Left ventricle myocardium inferior (tissue), 1 donor: ENCODE measurements at regions not wholly inside any gene's neighbourhood (a gene's known extent, or its start where the extent isn't known, plus 50 kb on each side); places are given as distances from the start of the nearest gene placed in this dataset.

Experiments
- DNase-seq: peaks from one replicate; pipeline ENCODE4 v3.0.0-alpha.2; 2020
- H3K27ac ChIP-seq: fragments of 200-600 bp; replicated peaks from 2 replicates; pipeline ENCODE4 v1.8.0; 2021
- H3K27me3 ChIP-seq: fragments of 200-600 bp; 2 replicates; pipeline ENCODE4 v1.8.0; 2021; ENCODE audit warnings: low read depth
- H3K36me3 ChIP-seq: fragments of 200-600 bp; 2 replicates; pipeline ENCODE4 v1.8.0; 2021
- H3K4me1 ChIP-seq: fragments of 200-600 bp; 2 replicates; pipeline ENCODE4 v1.8.0; 2021
- H3K4me3 ChIP-seq: fragments of 200-600 bp; 2 replicates; pipeline ENCODE4 v1.8.0; 2021; ENCODE audit warnings: mild to moderate bottlenecking, moderate library complexity
- H3K9me3 ChIP-seq: fragments of 200-600 bp; replicated peaks from 2 replicates; pipeline ENCODE4 v1.8.0; 2021
- CTCF ChIP-seq: fragments of 200-600 bp; IDR thresholded peaks from 2 replicates; pipeline ENCODE4 v1.8.0; 2021; ENCODE audit warnings: antibody characterized with exemption, mild to moderate bottlenecking, borderline replicate concordance
- intact Hi-C: fragments of 100-400 bp; cut with micrococcal nuclease; formaldehyde crosslinking; loops from one replicate; pipeline ENCODE4 v1.11.0; 2022
- donor health status: DM: no; HTN: yes; CAD: no; lungs with severe emphysema.

GRCh38 chr11:91209306-91209705 lies 986.5 kb upstream of the CHORDC1 start:
- TF ChIP-seq CTCF: no peak

GRCh38 chr11:91199866-91200265 lies 977.0 kb upstream of the CHORDC1 start:
- intact Hi-C loops: no loop called here
- no peak for DNase-seq

More at GRCh38 chr11:91209306-91209705, 986.5 kb upstream of the CHORDC1 start:
- H3K4me1 ChIP-seq: no peaks in the 10 kb centered on the region
- no peak for DNase-seq
- no peaks in the 10 kb centered on the region for H3K36me3 ChIP-seq
- H3K9me3 ChIP-seq: no peaks in the 10 kb centered on the region
- no peak overlapping the region for H3K27ac ChIP-seq
- intact Hi-C loops: no loop called here
- no peak overlapping the region for H3K4me3 ChIP-seq
- no peaks in the 10 kb centered on the region for H3K27me3 ChIP-seq

DNA sequence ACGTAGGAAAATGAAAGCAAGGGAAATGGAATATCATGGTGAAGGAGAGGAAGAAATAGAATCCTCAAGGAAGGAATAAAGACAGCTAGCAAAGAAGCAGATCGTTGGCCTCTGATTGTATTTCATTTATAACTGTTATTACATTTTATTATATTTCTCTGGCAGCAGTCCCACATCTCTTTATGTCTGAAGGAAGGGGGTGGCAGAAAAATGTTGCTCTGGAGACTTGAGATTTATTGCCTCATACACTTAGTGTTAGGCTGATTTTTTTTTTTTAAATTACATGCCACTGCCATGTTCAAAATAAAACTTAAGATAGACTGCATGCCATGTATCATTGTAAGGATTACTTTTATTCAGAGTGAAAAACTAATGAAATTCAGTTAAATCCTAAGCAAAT lies 971.7 kb upstream of the CHORDC1 start:
- no peak for DNase-seq
- intact Hi-C loops: no loop called here
- H3K9me3 ChIP-seq: no peaks in the 10 kb centered on the region
- no peaks in the 10 kb centered on the region for H3K4me1 ChIP-seq
- no peak for TF ChIP-seq CTCF
- no peaks in the 10 kb centered on the region for H3K36me3 ChIP-seq
- H3K27ac ChIP-seq: no peak overlapping the region
- no peak overlapping the region for H3K4me3 ChIP-seq
- H3K27me3 ChIP-seq: no peaks in the 10 kb centered on the region

More at GRCh38 chr11:91199866-91200265, 977.0 kb upstream of the CHORDC1 start:
- Histone ChIP-seq H3K27me3 (no peaks in the 10 kb centered on the region), H3K9me3 (no peaks in the 10 kb centered on the region), H3K4me3 (no peak overlapping the region), H3K27ac (no peak overlapping the region), H3K4me1 (no peaks in the 10 kb centered on the region), H3K36me3 (no peaks in the 10 kb centered on the region)
- no peak for TF ChIP-seq CTCF

GRCh38 chr11:91188484-91188883 lies 965.6 kb upstream of the CHORDC1 start:
- Histone ChIP-seq H3K36me3 (no peaks in the 10 kb centered on the region), H3K9me3 (no peaks in the 10 kb centered on the region), H3K4me1 (no peaks in the 10 kb centered on the region), H3K4me3 (no peak overlapping the region), H3K27ac (no peak overlapping the region), H3K27me3 (no peaks in the 10 kb centered on the region)
- DNase-seq: no peak
- no peak for TF ChIP-seq CTCF
- intact Hi-C loops: no loop called here

- peaks cover 12% of the 10 kb centered on the region for H3K9me3 ChIP-seq
- no peaks in the 10 kb centered on the region for H3K36me3 ChIP-seq
- no peak overlapping the region for H3K4me3 ChIP-seq
- DNase-seq: no peak
- no peaks in the 10 kb centered on the region for H3K27me3 ChIP-seq
- H3K27ac ChIP-seq: no peak overlapping the region
- intact Hi-C loops: no loop called here
- H3K4me1 ChIP-seq: no peaks in the 10 kb centered on the region
- no peak for TF ChIP-seq CTCF
These were observed 964.5 kb upstream of the CHORDC1 start for GRCh38 chr11:91187314-91187713.

DNA sequence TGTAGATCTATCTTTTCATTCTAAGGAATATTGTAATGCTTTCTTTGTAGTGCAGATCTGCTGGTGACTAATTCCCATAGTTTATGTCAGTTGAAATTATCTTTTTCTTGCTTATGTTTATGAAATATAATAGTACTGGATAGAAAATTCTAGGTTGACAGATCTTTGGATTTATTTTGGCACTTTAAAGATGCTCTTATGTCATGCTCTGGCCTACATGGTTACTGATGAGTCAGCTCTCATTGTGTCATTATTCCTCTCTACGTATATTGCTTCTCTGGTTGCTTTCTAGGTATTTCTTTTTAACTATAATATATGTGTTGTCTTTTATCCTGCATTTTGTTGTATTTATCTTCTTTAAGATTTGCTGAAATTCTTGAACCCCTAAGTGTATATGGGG lies 955.5 kb upstream of the CHORDC1 start:
- Histone ChIP-seq H3K27me3 (no peaks in the 10 kb centered on the region), H3K36me3 (no peaks in the 10 kb centered on the region), H3K4me3 (no peak overlapping the region), H3K4me1 (no peaks in the 10 kb centered on the region), H3K27ac (no peak overlapping the region), H3K9me3 (peaks cover 28% of the 10 kb centered on the region)
- intact Hi-C loops: no loop called here
- no peak for TF ChIP-seq CTCF
- no peak for DNase-seq
